K562 (cell line): ENCODE measurements at regions not wholly inside any gene's neighbourhood (a gene's known extent, or its start where the extent isn't known, plus 50 kb on each side); places are given as distances from the start of the nearest gene placed in this dataset.

Experiments
- ATAC-seq: fragments of 200-7000 bp; cut with Tn5 transposase; 3 replicates; pipeline ENCODE4 v1.9.1; 2020; ENCODE audit warnings: moderate library complexity
- BruUV-seq: library from RNA; stranded (reverse); fragments of 400-500 nt; replicated peaks from 2 replicates; lab custom pipeline; 2021; lab: Mats Ljungman, UMichigan
- CTCF ChIA-PET: fragments of 300-600 bp; formaldehyde crosslinking; extraction: SDS; loops from one replicate; lab custom pipeline; 2021; ENCODE audit warnings: low intra/inter-chr PET ratio; lab: Yijun Ruan, JAX
- POLR2A ChIA-PET: fragments of 300-600, 350-650 bp; sonication (Branson Sonifier 250); formaldehyde crosslinking; extraction: SDS; loops from one replicate; lab custom pipeline; 2021; ENCODE audit warnings: antibody characterized with exemption, inconsistent platforms; lab: Yijun Ruan, JAX
- DNase-seq, 4 experiments: peaks; one replicate each; pipeline versions ENCODE4 v3.0.0 to v3.0.0-alpha.2; 2011 to 2018; ENCODE audit warnings: low spot score in 3 of 4, mixed read lengths in 3 of 4; ENCODE audit errors: extremely low read depth in 1 of 4
- FAIRE-seq: peaks from 2 replicates; lab custom pipeline; 2011; peaks lifted over from hg19 to GRCh38; lab: Jason Lieb, UNC
- H2AFZ ChIP-seq: 2 replicates; pipeline ENCODE4 v1.6.0; 2011; ENCODE audit warnings: low read depth, low read length, control low read depth, inconsistent platforms
- H3K27ac ChIP-seq: fragments of 200-600 bp; 3 replicates; pipeline ENCODE4 v1.8.0; 2011; ENCODE audit warnings: low read depth, mild to moderate bottlenecking, control low read depth, inconsistent platforms, low read length, moderate library complexity, mixed read lengths; ENCODE audit errors: extremely low read depth
- H3K27me3 ChIP-seq, 2 experiments: fragments of 300-600 bp in 1 of 2; 2 replicates in 1 of 2; 3 replicates in 1 of 2; pipeline versions ENCODE4 v1.6.0 to v1.8.0; 2011; ENCODE audit warnings: inconsistent platforms in 2 of 2, low read length in 2 of 2, mild to moderate bottlenecking in 1 of 2, mixed read lengths in 1 of 2, moderate library complexity in 1 of 2; ENCODE audit not compliant: control insufficient read depth in 2 of 2, insufficient read depth in 2 of 2
- H3K36me3 ChIP-seq: fragments of 300-600 bp; 3 replicates; pipeline ENCODE4 v1.8.0; 2011; ENCODE audit warnings: mild to moderate bottlenecking, low read length, inconsistent platforms; ENCODE audit not compliant: control insufficient read depth, insufficient read depth
- H3K4me1 ChIP-seq, 2 experiments: fragments of 200-600 bp in 1 of 2; replicated peaks in 1 of 2; 2 replicates in 1 of 2; 3 replicates in 1 of 2; pipeline versions ENCODE4 v1.5.1 to v1.8.0; 2011; ENCODE audit warnings: inconsistent platforms in 2 of 2, low read length in 2 of 2, mild to moderate bottlenecking in 1 of 2, mixed read lengths in 1 of 2, moderate library complexity in 1 of 2; ENCODE audit not compliant: control insufficient read depth in 2 of 2, insufficient read depth in 2 of 2
- H3K4me2 ChIP-seq: 2 replicates; pipeline ENCODE4 v1.6.1; 2011; ENCODE audit warnings: low read length, control low read depth, inconsistent platforms, mixed read lengths; ENCODE audit not compliant: insufficient read depth
- H3K4me3 ChIP-seq: fragments of 200-600 bp; sonication (generic), shearing (Covaris generic); 2 replicates; pipeline ENCODE4 v1.5.1; 2016; ENCODE audit warnings: control low read depth, inconsistent platforms
- H3K79me2 ChIP-seq: fragments of 200-600 bp; 3 replicates; pipeline ENCODE4 v1.8.0; 2011; ENCODE audit warnings: low read length, inconsistent platforms; ENCODE audit not compliant: control insufficient read depth, insufficient read depth
- H3K9ac ChIP-seq, 2 experiments: 2 replicates each; pipeline versions ENCODE4 v1.6.0 to v1.6.1; 2011; ENCODE audit warnings: low read depth in 2 of 2, low read length in 2 of 2, control low read depth in 1 of 2, inconsistent platforms in 1 of 2, mild to moderate bottlenecking in 1 of 2, mixed read lengths in 1 of 2; ENCODE audit not compliant: insufficient read depth in 1 of 2
- H3K9me1 ChIP-seq: one replicate; pipeline ENCODE4 v1.6.0; 2011; ENCODE audit warnings: inconsistent platforms, mild to moderate bottlenecking, low read length, moderate library complexity; ENCODE audit not compliant: control insufficient read depth, insufficient read depth
- H3K9me3 ChIP-seq: replicated peaks from 2 replicates; pipeline ENCODE4 v1.5.1; 2011; ENCODE audit warnings: low read depth, low read length, inconsistent platforms; ENCODE audit not compliant: control insufficient read depth, insufficient read depth
- H4K20me1 ChIP-seq: replicated peaks from 2 replicates; pipeline ENCODE4 v1.6.1; 2011; ENCODE audit warnings: low read length, inconsistent platforms, mixed read lengths; ENCODE audit not compliant: control insufficient read depth, insufficient read depth
- ARID1B ChIP-seq: fragments of 450-650 bp; IDR thresholded peaks from 2 replicates; pipeline ENCODE4 v1.6.1; 2016; ENCODE audit warnings: antibody characterized with exemption, mild to moderate bottlenecking, inconsistent platforms
- ATF7 ChIP-seq: fragments of 450-650 bp; IDR thresholded peaks from 2 replicates; pipeline ENCODE4 v1.7.1; 2014; ENCODE audit warnings: mild to moderate bottlenecking, moderate library complexity
- BRD4 ChIP-seq: fragments of 200-600 bp; sonication (generic); IDR thresholded peaks from 2 replicates; pipeline ENCODE4 v1.6.1; 2017; ENCODE audit warnings: inconsistent platforms
- CBFA2T2 ChIP-seq: fragments of 450-650 bp; conservative IDR thresholded peaks from 2 replicates; pipeline ENCODE4 v1.6.1; 2017; ENCODE audit warnings: mild to moderate bottlenecking
- ELF1 ChIP-seq: fragments of 200-800 bp; sonication (Bioruptor generic); IDR thresholded peaks from 2 replicates; pipeline ENCODE4 v1.6.1; 2016; ENCODE audit warnings: missing genetic modification characterization, missing compliant biosample characterization
- ERF ChIP-seq: fragments of 450-650 bp; formaldehyde crosslinking; IDR thresholded peaks from 2 replicates; pipeline ENCODE4 v1.4.0; 2020; ENCODE audit warnings: mild to moderate bottlenecking, mixed read lengths
- ILF3 ChIP-seq: fragments of 450-650 bp; IDR thresholded peaks from 2 replicates; pipeline ENCODE4 v1.6.1; 2018; ENCODE audit warnings: antibody characterized with exemption, mild to moderate bottlenecking, moderate library complexity, borderline replicate concordance
- KDM1A ChIP-seq, 2 experiments: fragments of 450-650 bp; IDR thresholded peaks; 2 replicates each; pipeline ENCODE4 v1.6.1; 2016; ENCODE audit warnings: mild to moderate bottlenecking in 2 of 2
- KHSRP ChIP-seq: fragments of 450-650 bp; IDR thresholded peaks from 2 replicates; pipeline ENCODE4 v1.6.1; 2017
- KLF16 ChIP-seq: IDR thresholded peaks from 2 replicates; pipeline ENCODE4 v1.6.1; 2016; ENCODE audit warnings: antibody characterized with exemption
- NR4A1 ChIP-seq, 2 experiments: fragments of 250-450 bp in 1 of 2; fragments of 450-650 bp in 1 of 2; sonication (Bioruptor Pico) in 1 of 2; IDR thresholded peaks; 2 replicates each; pipeline versions ENCODE4 v1.4.0 to v1.6.1; 2016 to 2020; ENCODE audit warnings: mild to moderate bottlenecking in 2 of 2, missing compliant biosample characterization in 1 of 2, missing genetic modification characterization in 1 of 2, moderate library complexity in 1 of 2
- PML ChIP-seq: IDR thresholded peaks from 2 replicates; pipeline ENCODE4 v1.6.1; 2012; ENCODE audit warnings: low read length, inconsistent platforms
- POLR2AphosphoS2 ChIP-seq: IDR thresholded peaks from 2 replicates; pipeline ENCODE4 v1.6.1; 2012; ENCODE audit warnings: low read length, improper control_type of control experiment
- SMAD3 ChIP-seq: fragments of 450-650 bp; formaldehyde crosslinking; conservative IDR thresholded peaks from 2 replicates; pipeline ENCODE4 v1.4.0; 2020; ENCODE audit warnings: mild to moderate bottlenecking
- STAT5B ChIP-seq: fragments of 250-450 bp; sonication (Bioruptor Pico); IDR thresholded peaks from 2 replicates; pipeline ENCODE4 v1.8.0; 2021; ENCODE audit warnings: mild to moderate bottlenecking, inconsistent platforms
- TEAD4 ChIP-seq, 2 experiments: sonication (generic) in 1 of 2; formaldehyde crosslinking in 1 of 2; IDR thresholded peaks; 2 replicates each; pipeline versions ENCODE4 v1.6.1 to v1.8.0; 2012 to 2022; ENCODE audit warnings: borderline replicate concordance in 1 of 2, inconsistent platforms in 1 of 2, low read length in 1 of 2, mild to moderate bottlenecking in 1 of 2, missing genetic modification reagents in 1 of 2
- ZBTB12 ChIP-seq: fragments of 250-450 bp; sonication (Bioruptor Pico); IDR thresholded peaks from 2 replicates; pipeline ENCODE4 v1.4.0; 2020
- ZBTB33 ChIP-seq: sonication (generic); formaldehyde crosslinking; IDR thresholded peaks from 2 replicates; pipeline ENCODE4 v1.8.1; 2023; ENCODE audit warnings: mild to moderate bottlenecking, missing genetic modification reagents
- ZNF384 ChIP-seq: IDR thresholded peaks from 2 replicates; pipeline ENCODE4 v1.6.1; 2012; ENCODE audit warnings: low read depth, low read length, improper control_type of control experiment
- WGBS: fragments of 100-300 bp; shearing (Covaris generic); methylation state at CpG from one replicate; pipeline ENCODE4 v1.1.6; 2016; ENCODE audit warnings: low coverage, mixed read lengths; ENCODE audit not compliant: insufficient coverage; ENCODE audit errors: missing lambda C conversion rate; 5-methylcytosine and 5-hydroxymethylcytosine counted together
- in situ Hi-C: fragments of 300-500 bp; cut with MboI; formaldehyde crosslinking; loops from 4 replicates; pipeline ENCODE4 v1.15.0; 2018; ENCODE audit warnings: inconsistent platforms, mixed read lengths
- intact Hi-C: fragments of 100-400 bp; cut with micrococcal nuclease; formaldehyde crosslinking; loops from 2 replicates; pipeline ENCODE4 v1.14.2; 2022

- Histone ChIP-seq H3K4me3 (no peak overlapping the region), H3K79me2 (no peaks in the 10 kb centered on the region), H2AFZ (peak overlapping the region; percentile 83), H3K4me2 (peak overlapping the region; percentile 68), H3K27ac (peak overlapping the region; percentile 90), H3K9ac (peak overlapping the region in 1 of 2 experiments; percentile 55; a peak in 2 of 4 replicates), H3K4me1 (peaks cover 6 to 24% of the 10 kb centered on the region in 2 experiments; a peak in 4 of 5 replicates), H3K9me3 (no peaks in the 10 kb centered on the region), H3K9me1 (peaks cover 4% of the 10 kb centered on the region), H4K20me1 (no peaks in the 10 kb centered on the region), H3K27me3 (no peaks in the 10 kb centered on the region), H3K36me3 (no peaks in the 10 kb centered on the region)
- in situ Hi-C loops (no loop called here), intact Hi-C loops (no loop called here)
- WGBS, result 7% methylated on average over 6 of the region's 7 CpGs
- FAIRE-seq (peak; percentile 94), DNase-seq (peak in 3 of 4 experiments; percentile 20 to 73 (median 63)), ATAC-seq (peak; percentile 89)
- ChIA-PET POLR2A (interaction anchor here (0.8 to 1.1 kb wide), 3 partner anchors 8 to 183 kb away, joined by 3 to 5 read pairs (median 4); no protein-coding TSS in a partner anchor), CTCF (interaction anchor here (0.7 kb wide), 1 partner anchor 13 kb away, joined by 3 read pairs; no protein-coding TSS in a partner anchor)
- BruUV-seq, result no TSS peak
- TF ChIP-seq TEAD4 (IDR thresholded peaks at IDR 0.05; ENCODE audit: low read length), result peak; percentile 85
- TF ChIP-seq TEAD4 (CRISPR knock-in tag; IDR thresholded peaks at IDR 0.05; ENCODE audit: borderline replicate concordance), result no peak
- no peak for TF ChIP-seq ERF (CRISPR knock-in tag)
- TF ChIP-seq ATF7, result peak; percentile 59
- no peak for TF ChIP-seq KHSRP
- TF ChIP-seq ARID1B, result peak; percentile 90
- 0 out of 2 replicates have a peak, but pooled peaks have one; percentile 45 for TF ChIP-seq ZNF384
- TF ChIP-seq ILF3, result 0 out of 2 replicates have a peak, but pooled peaks have one; percentile 37
- TF ChIP-seq PML, result peak; percentile 60; the same call in 1 of the 2 replicates
- peak; percentile 50; the same call in 1 of the 2 replicates for TF ChIP-seq ELF1 (tag)
- TF ChIP-seq KLF16, result peak; percentile 58; the same call in 1 of the 2 replicates
- peak; percentile 77 for TF ChIP-seq CBFA2T2
- no peak for TF ChIP-seq BRD4
- TF ChIP-seq STAT5B (CRISPR knock-in tag), result no peak
- peak; percentile 51 to 63; a peak in 1 of 4 replicates for TF ChIP-seq KDM1A (IDR thresholded peaks at IDR 0.05)
- no peak for TF ChIP-seq ZBTB33 (CRISPR knock-in tag)
- TF ChIP-seq NR4A1 (CRISPR knock-in tag; IDR thresholded peaks at IDR 0.05), result no peak
- TF ChIP-seq NR4A1 (tag; IDR thresholded peaks at IDR 0.05), result peak; percentile 85
- no peak for TF ChIP-seq ZBTB12 (CRISPR knock-in tag)
- no peak for TF ChIP-seq POLR2AphosphoS2
- TF ChIP-seq SMAD3 (CRISPR knock-in tag), result 0 out of 2 replicates have a peak, but pooled peaks have one; percentile 37
Observed at GRCh38 chr4:159003420-159004253, 99.2 kb upstream of the RAPGEF2 start.
